GM23248 (cell line): ENCODE measurements at regions not wholly inside any gene's neighbourhood (a gene's known extent, or its start where the extent isn't known, plus 50 kb on each side); places are given as distances from the start of the nearest gene placed in this dataset.

ENCODE experiments used
- EZH2 ChIP-seq: fragments of 200-600 bp; sonication (generic); IDR thresholded peaks from 2 replicates; pipeline ENCODE4 v1.6.1; 2018; ENCODE audit warnings: antibody characterized with exemption, mild to moderate bottlenecking; ENCODE audit not compliant: insufficient read depth, poor library complexity, severe bottlenecking
- EZH2phosphoT487 ChIP-seq: fragments of 200-600 bp; sonication (generic); IDR thresholded peaks from 2 replicates; pipeline ENCODE4 v1.6.1; 2018; ENCODE audit warnings: antibody characterized with exemption, moderate library complexity, mild to moderate bottlenecking, low read depth; ENCODE audit not compliant: insufficient read depth

DNA sequence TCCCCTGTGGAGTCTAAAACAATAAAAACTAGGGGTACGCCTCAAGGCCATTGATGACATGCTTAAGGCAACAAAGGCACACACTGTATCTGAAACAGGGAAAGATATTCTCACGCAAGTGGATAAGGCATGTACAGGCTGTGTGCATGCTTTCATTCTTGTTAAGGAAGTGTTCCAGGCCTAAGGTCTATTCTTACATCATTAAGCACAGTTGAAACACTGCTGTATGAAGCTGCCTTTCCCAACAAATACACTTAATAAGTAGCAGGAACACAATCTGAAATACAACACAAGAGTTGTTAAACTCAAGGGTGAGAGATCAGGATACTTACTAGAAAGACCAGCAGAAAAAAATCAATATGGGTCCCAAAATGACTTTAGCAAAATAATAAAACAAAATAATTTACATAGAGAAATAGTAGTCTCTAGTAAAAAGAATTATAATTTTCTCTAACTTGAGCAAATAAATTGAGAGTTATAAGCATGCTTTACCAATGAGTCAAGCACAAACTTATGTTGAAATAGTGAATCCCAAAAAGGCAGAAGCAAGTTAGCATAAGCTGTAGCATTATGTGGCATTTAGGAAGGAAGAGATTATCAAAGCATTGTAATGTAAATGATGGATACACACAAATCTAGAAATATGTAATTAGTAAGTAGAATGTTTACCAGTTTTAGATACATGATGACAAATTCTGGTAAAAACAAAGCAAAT is 796.9 kb downstream of the SLITRK1 start:
- TF ChIP-seq EZH2 (no peak), EZH2phosphoT487 (no peak)
